ENCODE measurements at regions not wholly inside any gene's neighbourhood (a gene's known extent, or its start where the extent isn't known, plus 50 kb on each side); places are given as distances from the start of the nearest gene placed in this dataset.

GRCh38 chr14:43697003-43697402, 810.1 kb downstream of the FSCB start:
- H3K36me3 ChIP-seq (ENCODE audit: control insufficient read depth in 1 of 2, insufficient read depth in 2 of 2, low read length in 2 of 2): no peaks in the 10 kb centered on the region
- no peak overlapping the region for H3K27ac ChIP-seq (ENCODE audit: low read depth, low read length)
- H3K4me2 ChIP-seq (ENCODE audit: low read length): no peak overlapping the region
- no peak overlapping the region for H3K4me3 ChIP-seq (ENCODE audit: low read depth, low read length)
- no peak overlapping the region for H3K9ac ChIP-seq (ENCODE audit: low read length)
- no peak overlapping the region for H3K23ac ChIP-seq (ENCODE audit: low read length)
- no peak overlapping the region for H2AK5ac ChIP-seq (ENCODE audit: low read length)
- no peak overlapping the region for H4K12ac ChIP-seq (ENCODE audit: low read depth, low read length)
- WGBS (ENCODE audit: extremely low coverage, insufficient coverage, insufficient read length): no CpG with 5 or more reads among the region's 1 CpG
- no peak overlapping the region for H2BK12ac ChIP-seq (ENCODE audit: low read length)
- no peaks in the 10 kb centered on the region for H3K4me1 ChIP-seq (ENCODE audit: control insufficient read depth in 1 of 2, insufficient read depth in 2 of 2, low read length in 2 of 2)
- no peak overlapping the region for H3K18ac ChIP-seq (ENCODE audit: low read length)
- no peaks in the 10 kb centered on the region for H3K27me3 ChIP-seq (ENCODE audit: insufficient read depth, low read length)
- no peak overlapping the region for H2BK5ac ChIP-seq (ENCODE audit: low read depth, low read length, poor library complexity)
- no peak overlapping the region for H4K91ac ChIP-seq (ENCODE audit: low read depth, low read length)
- H3K79me2 ChIP-seq (ENCODE audit: control insufficient read depth, insufficient read depth, low read length, poor library complexity): no peaks in the 10 kb centered on the region
- H4K8ac ChIP-seq (ENCODE audit: low read depth, low read length): no peak overlapping the region
- H2AFZ ChIP-seq (ENCODE audit: insufficient read depth, low read length, poor library complexity): no peak overlapping the region
- DNase-seq: no peak
- no peak overlapping the region for H2BK120ac ChIP-seq (ENCODE audit: insufficient read depth, low read length, poor library complexity)
- H3K4ac ChIP-seq (ENCODE audit: low read depth, low read length): no peak overlapping the region
- no peaks in the 10 kb centered on the region for H3K9me3 ChIP-seq (ENCODE audit: insufficient read depth, low read depth, low read length)
- H3K79me1 ChIP-seq (ENCODE audit: low read length): no peaks in the 10 kb centered on the region
- H3K14ac ChIP-seq (ENCODE audit: low read length): no peak overlapping the region

DNA sequence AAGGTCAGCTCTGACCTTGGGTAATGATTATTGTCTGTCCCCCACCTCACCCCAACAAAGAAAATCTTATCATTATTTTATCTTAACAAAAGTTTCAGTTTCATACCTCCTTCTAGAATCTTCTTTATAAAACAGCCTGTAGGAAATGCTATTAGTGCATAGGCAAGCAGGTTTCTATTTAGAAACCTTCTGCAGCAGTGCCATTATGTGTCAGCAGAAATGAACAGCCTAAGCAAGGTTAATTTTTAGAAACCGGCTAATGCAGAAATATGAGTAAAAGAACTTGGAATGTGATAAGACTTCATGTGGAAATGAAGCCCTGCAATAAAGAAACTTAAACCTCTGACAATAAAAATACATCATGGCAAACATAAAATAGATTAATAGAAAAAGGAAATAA, 814.4 kb downstream of the FSCB start:
- Histone ChIP-seq H2BK120ac (ENCODE audit: insufficient read depth, low read length, poor library complexity) (no peak overlapping the region), H2AFZ (ENCODE audit: insufficient read depth, low read length, poor library complexity) (no peak overlapping the region), H4K12ac (ENCODE audit: low read depth, low read length) (no peak overlapping the region), H3K9me3 (ENCODE audit: insufficient read depth, low read depth, low read length) (no peaks in the 10 kb centered on the region), H3K23ac (ENCODE audit: low read length) (no peak overlapping the region), H2BK12ac (ENCODE audit: low read length) (no peak overlapping the region), H3K36me3 (ENCODE audit: control insufficient read depth in 1 of 2, insufficient read depth in 2 of 2, low read length in 2 of 2) (no peaks in the 10 kb centered on the region), H3K79me1 (ENCODE audit: low read length) (no peaks in the 10 kb centered on the region), H3K79me2 (ENCODE audit: control insufficient read depth, insufficient read depth, low read length, poor library complexity) (no peaks in the 10 kb centered on the region), H3K4me2 (ENCODE audit: low read length) (no peak overlapping the region), H3K4me1 (ENCODE audit: control insufficient read depth in 1 of 2, insufficient read depth in 2 of 2, low read length in 2 of 2) (peaks cover 0 to 2% of the 10 kb centered on the region in 2 experiments), H2AK5ac (ENCODE audit: low read length) (no peak overlapping the region), H3K4me3 (ENCODE audit: low read depth, low read length) (no peak overlapping the region), H2BK5ac (ENCODE audit: low read depth, low read length, poor library complexity) (no peak overlapping the region), H3K27me3 (ENCODE audit: insufficient read depth, low read length) (no peaks in the 10 kb centered on the region), H3K14ac (ENCODE audit: low read length) (no peak overlapping the region), H3K4ac (ENCODE audit: low read depth, low read length) (no peak overlapping the region), H3K27ac (ENCODE audit: low read depth, low read length) (no peak overlapping the region), H3K9ac (ENCODE audit: low read length) (no peak overlapping the region), H3K18ac (ENCODE audit: low read length) (no peak overlapping the region), H4K8ac (ENCODE audit: low read depth, low read length) (no peak overlapping the region), H4K91ac (ENCODE audit: low read depth, low read length) (no peak overlapping the region)
- WGBS (ENCODE audit: extremely low coverage, insufficient coverage, insufficient read length): no CpG with 5 or more reads among the region's 1 CpG
- DNase-seq: no peak

- Histone ChIP-seq H3K14ac (ENCODE audit: low read length) (no peak overlapping the region), H2AK5ac (ENCODE audit: low read length) (no peak overlapping the region), H3K27ac (ENCODE audit: low read depth, low read length) (no peak overlapping the region), H3K79me1 (ENCODE audit: low read length) (no peaks in the 10 kb centered on the region), H2BK12ac (ENCODE audit: low read length) (no peak overlapping the region), H3K4me1 (ENCODE audit: control insufficient read depth in 1 of 2, insufficient read depth in 2 of 2, low read length in 2 of 2) (peaks cover 0 to 2% of the 10 kb centered on the region in 2 experiments), H4K12ac (ENCODE audit: low read depth, low read length) (no peak overlapping the region), H3K4ac (ENCODE audit: low read depth, low read length) (no peak overlapping the region), H3K4me3 (ENCODE audit: low read depth, low read length) (no peak overlapping the region), H3K9ac (ENCODE audit: low read length) (no peak overlapping the region), H3K18ac (ENCODE audit: low read length) (no peak overlapping the region), H2BK5ac (ENCODE audit: low read depth, low read length, poor library complexity) (no peak overlapping the region), H4K8ac (ENCODE audit: low read depth, low read length) (no peak overlapping the region), H2AFZ (ENCODE audit: insufficient read depth, low read length, poor library complexity) (no peak overlapping the region), H3K23ac (ENCODE audit: low read length) (no peak overlapping the region), H3K4me2 (ENCODE audit: low read length) (no peak overlapping the region), H3K27me3 (ENCODE audit: insufficient read depth, low read length) (no peaks in the 10 kb centered on the region), H2BK120ac (ENCODE audit: insufficient read depth, low read length, poor library complexity) (no peak overlapping the region), H3K36me3 (ENCODE audit: control insufficient read depth in 1 of 2, insufficient read depth in 2 of 2, low read length in 2 of 2) (no peaks in the 10 kb centered on the region), H4K91ac (ENCODE audit: low read depth, low read length) (no peak overlapping the region), H3K9me3 (ENCODE audit: insufficient read depth, low read depth, low read length) (no peaks in the 10 kb centered on the region), H3K79me2 (ENCODE audit: control insufficient read depth, insufficient read depth, low read length, poor library complexity) (no peaks in the 10 kb centered on the region)
- DNase-seq: peak in 1 of 2 donors; percentile 24
- WGBS (ENCODE audit: extremely low coverage, insufficient coverage, insufficient read length): no CpG with 5 or more reads among the region's 3 CpGs
Observed at GRCh38 chr14:43687921-43688320, 819.2 kb downstream of the FSCB start.

- Histone ChIP-seq H3K18ac (ENCODE audit: low read length) (no peak overlapping the region), H3K9me3 (ENCODE audit: insufficient read depth, low read depth, low read length) (no peaks in the 10 kb centered on the region), H3K4ac (ENCODE audit: low read depth, low read length) (no peak overlapping the region), H3K4me1 (ENCODE audit: control insufficient read depth in 1 of 2, insufficient read depth in 2 of 2, low read length in 2 of 2) (no peaks in the 10 kb centered on the region), H2BK120ac (ENCODE audit: insufficient read depth, low read length, poor library complexity) (no peak overlapping the region), H2BK12ac (ENCODE audit: low read length) (no peak overlapping the region), H3K9ac (ENCODE audit: low read length) (no peak overlapping the region), H2AK5ac (ENCODE audit: low read length) (no peak overlapping the region), H3K23ac (ENCODE audit: low read length) (no peak overlapping the region), H3K27me3 (ENCODE audit: insufficient read depth, low read length) (no peaks in the 10 kb centered on the region), H2AFZ (ENCODE audit: insufficient read depth, low read length, poor library complexity) (no peak overlapping the region), H3K4me3 (ENCODE audit: low read depth, low read length) (no peak overlapping the region), H3K36me3 (ENCODE audit: control insufficient read depth in 1 of 2, insufficient read depth in 2 of 2, low read length in 2 of 2) (no peaks in the 10 kb centered on the region), H3K79me2 (ENCODE audit: control insufficient read depth, insufficient read depth, low read length, poor library complexity) (no peaks in the 10 kb centered on the region), H2BK5ac (ENCODE audit: low read depth, low read length, poor library complexity) (no peak overlapping the region), H3K4me2 (ENCODE audit: low read length) (no peak overlapping the region), H3K27ac (ENCODE audit: low read depth, low read length) (no peak overlapping the region), H4K91ac (ENCODE audit: low read depth, low read length) (no peak overlapping the region), H3K14ac (ENCODE audit: low read length) (no peak overlapping the region), H3K79me1 (ENCODE audit: low read length) (no peaks in the 10 kb centered on the region), H4K12ac (ENCODE audit: low read depth, low read length) (no peak overlapping the region), H4K8ac (ENCODE audit: low read depth, low read length) (no peak overlapping the region)
- WGBS (ENCODE audit: extremely low coverage, insufficient coverage, insufficient read length): no CpG with 5 or more reads among the region's 1 CpG
- DNase-seq: no peak
Observed at GRCh38 chr14:43677581-43677980, 829.5 kb downstream of the FSCB start.
